HepG2 (cell line): ENCODE measurements at regions not wholly inside any gene's neighbourhood (a gene's known extent, or its start where the extent isn't known, plus 50 kb on each side); places are given as distances from the start of the nearest gene placed in this dataset.

ENCODE experiments used
- ATAC-seq: fragments of 200-7000 bp; cut with Tn5 transposase; 3 replicates; pipeline ENCODE4 v1.9.1; 2020; ENCODE audit warnings: mild to moderate bottlenecking, moderate library complexity
- BruUV-seq: library from RNA; stranded (reverse); fragments of 400-500 nt; replicated peaks from 2 replicates; lab custom pipeline; 2021; lab: Mats Ljungman, UMichigan
- CTCF ChIA-PET: fragments of 300-600 bp; formaldehyde crosslinking; extraction: SDS; loops from one replicate; lab custom pipeline; 2021; ENCODE audit warnings: low total read pairs, inconsistent platforms, low intra/inter-chr PET ratio; lab: Yijun Ruan, JAX
- POLR2A ChIA-PET: fragments of 350-600 bp; sonication (Branson Sonifier 250); formaldehyde crosslinking; loops from one replicate; lab custom pipeline; 2020; ENCODE audit warnings: antibody characterized with exemption, inconsistent platforms; lab: Yijun Ruan, JAX
- DNase-seq: peaks from one replicate; pipeline ENCODE4 v3.0.0-alpha.2; 2015; ENCODE audit warnings: low spot score
- FAIRE-seq: peaks from 3 replicates; lab custom pipeline; 2011; peaks lifted over from hg19 to GRCh38; lab: Jason Lieb, UNC
- H2AFZ ChIP-seq: one replicate; pipeline ENCODE4 v1.6.1; 2011; ENCODE audit warnings: low read length, inconsistent platforms
- H3K27ac ChIP-seq: fragments of 300-600 bp; 3 replicates; pipeline ENCODE4 v1.8.0; 2011; ENCODE audit warnings: mixed run types, mild to moderate bottlenecking, mixed read lengths, low read length, inconsistent platforms; ENCODE audit not compliant: insufficient read depth; ENCODE audit errors: extremely low read length
- H3K27me3 ChIP-seq, 2 experiments: fragments of 200-600 bp in 1 of 2; 2 replicates in 1 of 2; 3 replicates in 1 of 2; pipeline versions ENCODE4 v1.6.0 to v1.8.0; 2011; ENCODE audit warnings: low read length in 2 of 2, mild to moderate bottlenecking in 2 of 2, moderate library complexity in 2 of 2, inconsistent platforms in 1 of 2; ENCODE audit not compliant: insufficient read depth in 2 of 2, control insufficient read depth in 1 of 2
- H3K36me3 ChIP-seq, 2 experiments: fragments of 200-600 bp in 1 of 2; replicated peaks in 1 of 2; 2 replicates in 1 of 2; 3 replicates in 1 of 2; pipeline versions ENCODE4 v1.5.1 to v1.8.0; 2011; ENCODE audit warnings: low read length in 2 of 2, inconsistent platforms in 1 of 2; ENCODE audit not compliant: insufficient read depth in 2 of 2, control insufficient read depth in 1 of 2
- H3K4me1 ChIP-seq: 2 replicates; pipeline ENCODE4 v1.5.1; 2012; ENCODE audit warnings: low read length, inconsistent platforms; ENCODE audit not compliant: insufficient read depth
- H3K4me2 ChIP-seq: 2 replicates; pipeline ENCODE4 v1.6.0; 2011; ENCODE audit warnings: low read depth, low read length, inconsistent platforms
- H3K4me3 ChIP-seq, 3 experiments: fragments of 200-600 bp in 1 of 3; sonication (generic), shearing (Covaris generic) in 1 of 3; replicated peaks in 1 of 3; 2 replicates each; pipeline ENCODE4 v1.5.1; 2011 to 2016; ENCODE audit warnings: low read length in 3 of 3, inconsistent platforms in 2 of 3, low read depth in 2 of 3, mild to moderate bottlenecking in 2 of 3, control low read depth in 1 of 3, mixed read lengths in 1 of 3; ENCODE audit not compliant: insufficient read depth in 1 of 3
- H3K79me2 ChIP-seq: one replicate; pipeline ENCODE4 v1.6.1; 2011; ENCODE audit warnings: low read length, inconsistent platforms; ENCODE audit not compliant: insufficient read depth
- H3K9ac ChIP-seq: 2 replicates; pipeline ENCODE4 v1.6.0; 2011; ENCODE audit warnings: mild to moderate bottlenecking, low read depth, low read length, inconsistent platforms; ENCODE audit not compliant: insufficient read depth
- H3K9me3 ChIP-seq: 2 replicates; pipeline ENCODE4 v1.5.1; 2012; ENCODE audit warnings: mild to moderate bottlenecking, low read length
- H4K20me1 ChIP-seq: 2 replicates; pipeline ENCODE4 v1.6.0; 2011; ENCODE audit warnings: inconsistent platforms, mild to moderate bottlenecking, low read length, moderate library complexity; ENCODE audit not compliant: insufficient read depth
- RNF219 ChIP-seq: sonication (generic); formaldehyde crosslinking; IDR thresholded peaks from 2 replicates; pipeline ENCODE4 v1.5.0; 2020; ENCODE audit warnings: mild to moderate bottlenecking, missing genetic modification reagents
- RXRB ChIP-seq: IDR thresholded peaks from 2 replicates; pipeline ENCODE4 v1.6.1; 2016; ENCODE audit warnings: borderline replicate concordance, missing genetic modification reagents, missing compliant biosample characterization
- THAP8 ChIP-seq: sonication (generic); formaldehyde crosslinking; IDR thresholded peaks from 2 replicates; pipeline ENCODE4 v1.5.1; 2020; ENCODE audit warnings: missing genetic modification reagents, mild to moderate bottlenecking, borderline replicate concordance
- ZNF460 ChIP-seq: sonication (generic); formaldehyde crosslinking; IDR thresholded peaks from 2 replicates; pipeline ENCODE4 v1.5.1; 2020; ENCODE audit warnings: missing genetic modification reagents, mild to moderate bottlenecking, borderline replicate concordance
- ZNF484 ChIP-seq: sonication (generic); formaldehyde crosslinking; IDR thresholded peaks from 2 replicates; pipeline ENCODE4 v1.5.1; 2020; ENCODE audit warnings: mild to moderate bottlenecking, low read depth, missing genetic modification reagents, borderline replicate concordance
- ZNF530 ChIP-seq: sonication (generic); formaldehyde crosslinking; IDR thresholded peaks from 2 replicates; pipeline ENCODE4 v1.5.0; 2020; ENCODE audit warnings: low read depth, mild to moderate bottlenecking, missing genetic modification reagents
- ZNF704 ChIP-seq: sonication (generic); formaldehyde crosslinking; IDR thresholded peaks from 2 replicates; pipeline ENCODE4 v1.8.1; 2023; ENCODE audit warnings: mild to moderate bottlenecking, inconsistent platforms, moderate library complexity, missing genetic modification reagents, borderline replicate concordance
- ZNF878 ChIP-seq: sonication (generic); formaldehyde crosslinking; IDR thresholded peaks from 2 replicates; pipeline ENCODE4 v1.8.1; 2023; ENCODE audit warnings: mild to moderate bottlenecking, missing genetic modification reagents, moderate library complexity
- ZUFSP ChIP-seq: sonication (generic); formaldehyde crosslinking; IDR thresholded peaks from 2 replicates; pipeline ENCODE4 v1.9.0; 2021; ENCODE audit warnings: missing genetic modification reagents, mild to moderate bottlenecking, borderline replicate concordance
- WGBS: methylation state at CpG from one replicate; pipeline ENCODE4 v1.1.6; 2017; ENCODE audit warnings: low lambda C conversion rate; 5-methylcytosine and 5-hydroxymethylcytosine counted together
- in situ Hi-C: cut with HindIII; loops from 2 replicates; pipeline ENCODE4 v1.10.0; 2017; ENCODE audit warnings: low pct_unique_long_range_greater_than_20kb; ENCODE audit not compliant: extremely low pct_ligation_motif_present
- intact Hi-C: fragments of 100-400 bp; cut with micrococcal nuclease; formaldehyde crosslinking; loops from one replicate; pipeline ENCODE4 v1.10.0; 2022; ENCODE audit not compliant: unreplicated experiment

GRCh38 chr10:31596765-31597164, 277.7 kb downstream of the ZEB1 start:
- intact Hi-C loops (no loop called here), in situ Hi-C loops (no loop called here)
- H4K20me1 ChIP-seq: no peaks in the 10 kb centered on the region
- no peaks in the 10 kb centered on the region for H3K4me1 ChIP-seq
- TF ChIP-seq RNF219 (no peak), ZNF530 (no peak), ZNF704 (CRISPR knock-in tag) (no peak), ZNF484 (CRISPR knock-in tag) (no peak), RXRB (CRISPR knock-in tag) (no peak), ZUFSP (no peak), ZNF460 (CRISPR knock-in tag) (no peak), ZNF878 (CRISPR knock-in tag) (no peak), THAP8 (CRISPR knock-in tag) (no peak)
- H3K4me2 ChIP-seq: no peak overlapping the region
- ATAC-seq (no peak), DNase-seq (no peak), FAIRE-seq (no peak)
- H3K9me3 ChIP-seq: peaks cover 9% of the 10 kb centered on the region; the same call in 1 of the 2 replicates
- H3K27me3 ChIP-seq: peaks cover 2 to 8% of the 10 kb centered on the region in 2 experiments; a peak in 1 of 5 replicates
- 36% methylated on average over 2 of the region's 2 CpGs for WGBS
- no peak overlapping the region for H3K9ac ChIP-seq
- H3K27ac ChIP-seq: no peak overlapping the region
- H3K36me3 ChIP-seq: no peaks in the 10 kb centered on the region
- ChIA-PET POLR2A (no interaction called here), CTCF (no interaction called here)
- no TSS peak for BruUV-seq
- no peaks in the 10 kb centered on the region for H3K79me2 ChIP-seq
- H3K4me3 ChIP-seq: no peak overlapping the region
- H2AFZ ChIP-seq: no peak overlapping the region
